ENCODE measurements at regions not wholly inside any gene's neighbourhood (a gene's known extent, or its start where the extent isn't known, plus 50 kb on each side); places are given as distances from the start of the nearest gene placed in this dataset.
"Not testable (repeated sequence)": the region's sequence is repeated elsewhere in the genome, so short reads cannot be mapped to it uniquely, and the experiment has no call there.

DNA sequence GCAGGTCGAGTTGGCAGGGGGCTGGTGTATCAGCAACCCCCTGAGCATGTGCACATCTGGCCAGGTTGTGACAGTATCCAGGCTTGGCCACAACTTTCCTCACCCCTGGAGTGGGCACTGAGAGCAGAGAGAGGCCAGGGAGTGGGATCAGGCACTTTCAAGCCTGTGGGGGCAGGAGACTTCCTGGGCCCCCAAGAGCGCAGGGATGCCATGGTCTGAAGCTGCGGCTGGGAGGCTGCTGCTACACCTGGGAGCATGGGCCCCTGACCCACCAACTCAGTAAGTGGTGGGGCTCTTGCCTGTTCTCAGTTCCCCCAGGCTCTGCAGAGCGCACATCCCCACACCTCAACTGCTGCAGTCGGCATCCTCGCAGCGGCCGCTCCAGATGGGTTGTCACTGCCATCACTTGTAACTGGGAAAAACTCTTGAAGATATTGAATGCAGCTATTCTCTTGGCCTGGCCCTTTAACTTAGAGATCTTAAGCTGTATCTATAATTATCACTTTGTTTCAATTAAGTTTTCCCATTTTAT lies 245.4 kb upstream of the SLITRK1 start:
- FAIRE-seq = no peak

DNA sequence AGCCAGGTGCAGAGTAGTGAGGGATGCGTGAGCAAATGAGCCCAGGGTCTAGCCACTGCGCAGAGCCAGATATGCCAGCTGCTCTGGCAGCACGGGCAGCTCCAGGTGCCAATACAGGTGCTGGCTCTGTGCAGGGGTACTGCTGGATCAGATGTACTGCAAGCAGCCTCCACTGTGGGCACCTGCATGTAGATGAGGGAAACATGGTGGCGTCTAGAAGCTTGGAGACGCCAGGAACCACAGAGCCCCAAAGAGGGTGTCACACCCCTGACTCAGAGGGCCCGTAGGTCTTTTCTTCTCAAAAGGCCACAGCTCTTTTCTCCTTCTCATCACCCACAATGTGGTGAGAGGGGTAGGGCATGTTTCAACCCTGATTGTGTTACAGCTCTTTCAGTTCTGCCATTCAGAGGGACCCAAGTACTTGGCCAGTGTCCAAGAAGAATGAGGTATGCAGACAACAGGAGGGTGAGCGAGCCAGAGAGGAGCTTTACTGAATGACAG lies 244.4 kb upstream of the SLITRK1 start:
- no peak for FAIRE-seq

DNA sequence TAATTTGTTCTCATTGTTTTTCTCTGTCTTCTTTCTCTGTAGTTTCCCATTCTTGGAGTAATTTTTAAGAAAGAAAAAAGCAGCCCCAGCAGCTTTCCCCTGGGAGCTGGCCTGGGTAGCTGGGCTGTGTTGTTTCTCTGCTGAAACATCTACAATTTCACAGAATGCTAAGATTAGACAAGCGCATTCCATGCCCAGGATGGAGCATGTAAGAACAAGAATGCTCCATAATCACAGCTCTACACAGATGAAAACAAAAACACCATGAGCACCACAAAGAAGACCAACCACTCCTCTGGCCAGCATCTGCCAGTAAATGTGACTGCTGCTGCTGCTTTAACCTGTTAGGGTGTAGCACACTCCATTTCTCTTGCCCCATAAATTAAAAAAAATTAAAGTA lies 239.2 kb upstream of the SLITRK1 start:
- FAIRE-seq = no peak

DNA sequence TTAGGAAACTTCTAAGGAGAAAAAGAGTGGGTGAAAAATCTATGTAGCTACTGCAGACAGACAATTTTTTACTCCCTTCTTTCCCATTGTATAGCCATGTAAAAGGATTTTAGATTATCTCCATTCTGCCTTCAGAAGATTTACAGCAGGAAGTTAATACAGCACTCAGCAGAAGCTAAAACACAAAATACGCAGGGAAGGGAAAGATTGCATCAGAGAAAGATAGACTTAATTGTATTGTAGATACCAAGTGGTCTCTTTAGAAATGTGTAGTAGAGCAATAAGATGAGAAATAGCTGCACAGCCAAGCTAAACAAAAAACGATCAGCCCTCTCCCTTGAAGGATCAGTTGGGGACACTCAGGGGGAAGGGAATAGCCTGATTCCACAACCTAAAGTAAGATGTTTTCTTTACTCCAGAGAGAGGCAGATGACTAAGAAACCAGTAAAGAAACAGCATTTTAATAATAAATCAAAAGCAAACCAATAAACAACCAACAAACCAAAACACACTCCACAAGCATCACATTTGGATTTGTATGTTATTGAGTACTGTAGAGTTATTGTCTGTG lies 236.7 kb upstream of the SLITRK1 start:
- no peak for FAIRE-seq

DNA sequence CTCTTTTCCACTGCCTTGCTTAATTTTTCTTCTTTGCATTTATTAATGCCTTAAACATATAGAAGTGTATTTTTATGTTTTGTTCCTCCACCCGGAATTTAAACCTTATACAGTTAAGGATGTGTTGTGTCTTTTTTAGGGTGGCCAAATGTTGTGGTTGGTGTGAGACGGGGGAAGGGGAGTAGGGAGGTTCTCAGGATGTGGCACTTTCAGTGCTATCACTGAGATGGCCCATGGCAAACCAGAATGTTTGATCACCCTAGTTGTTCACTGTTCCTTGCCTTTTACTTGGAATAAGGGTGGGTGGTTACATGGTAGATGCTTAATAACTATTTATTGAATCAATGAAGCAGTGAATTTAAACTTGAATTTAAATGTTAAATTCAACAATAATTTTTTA lies 216.0 kb upstream of the SLITRK1 start:
- FAIRE-seq = no peak

DNA sequence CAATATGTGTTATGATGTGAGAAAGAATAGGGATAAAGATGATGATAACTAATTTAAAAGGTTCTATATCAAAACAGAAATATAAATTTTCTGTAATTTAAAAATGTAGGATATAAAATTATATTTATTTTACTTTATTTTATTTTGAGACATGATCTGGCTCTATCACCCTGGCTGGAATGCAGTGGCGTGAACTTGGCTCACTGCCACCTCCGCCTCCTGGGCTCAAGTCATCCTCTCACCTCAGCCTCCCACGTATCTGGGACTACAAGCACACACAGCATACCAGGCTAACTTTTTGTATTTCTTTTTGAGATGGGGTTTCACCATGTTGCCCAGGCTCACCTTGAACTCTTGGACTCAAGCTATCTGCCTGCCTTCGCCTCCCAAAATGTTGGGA lies 214.9 kb upstream of the SLITRK1 start:
- no peak for FAIRE-seq

DNA sequence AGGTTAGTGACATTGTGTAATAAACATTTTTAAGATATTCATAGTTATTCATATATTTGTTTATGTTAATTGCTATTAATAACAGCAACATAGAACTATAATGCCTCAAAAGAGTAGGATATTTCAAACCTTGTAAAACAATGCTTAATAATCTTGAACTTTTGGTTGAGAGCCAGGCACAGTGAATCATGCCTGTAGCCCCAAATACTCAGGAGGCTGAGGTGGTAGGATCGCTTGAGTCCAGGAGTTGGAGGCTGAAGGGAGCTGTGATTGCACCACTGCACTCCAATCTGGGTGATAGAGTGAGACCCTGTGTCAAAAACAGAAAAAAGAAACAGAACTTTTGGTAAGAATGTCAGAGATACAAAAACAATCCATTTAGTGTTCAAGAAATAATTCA lies 213.9 kb upstream of the SLITRK1 start:
- no peak for FAIRE-seq

DNA sequence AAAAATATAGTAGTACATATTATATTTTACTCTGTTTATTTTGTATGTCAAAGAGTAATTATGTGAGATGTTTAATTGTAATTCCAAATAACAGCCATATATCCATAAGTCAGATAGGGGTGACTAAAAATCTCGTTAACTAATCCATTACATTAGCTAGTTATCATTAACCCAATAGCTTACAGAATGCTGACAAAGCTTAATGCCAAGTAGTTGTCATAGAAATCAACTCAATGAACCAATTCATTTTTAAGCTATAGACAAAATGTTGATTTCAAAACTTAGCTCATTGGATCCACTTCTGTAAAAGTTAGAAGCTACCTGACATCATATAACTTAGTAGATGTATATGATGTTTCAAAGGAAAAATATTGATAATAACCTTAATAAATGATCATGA lies 206.7 kb upstream of the SLITRK1 start:
- no peak for FAIRE-seq

DNA sequence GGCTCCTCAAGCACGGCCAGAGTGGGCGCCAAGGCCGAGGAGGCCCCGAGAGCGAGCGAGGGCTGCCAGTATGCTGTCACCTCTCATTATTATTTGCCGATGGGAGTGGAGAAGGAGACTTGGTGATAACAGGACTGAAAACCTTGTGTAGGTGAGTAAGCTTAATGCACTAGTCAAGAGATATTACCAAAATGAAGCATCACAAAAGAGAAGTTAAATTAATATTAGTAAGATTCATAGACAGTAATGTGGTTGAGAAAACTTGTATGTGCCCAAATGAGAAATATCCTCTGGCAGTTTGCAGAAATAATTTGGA lies 204.5 kb upstream of the SLITRK1 start:
- no peak for FAIRE-seq

DNA sequence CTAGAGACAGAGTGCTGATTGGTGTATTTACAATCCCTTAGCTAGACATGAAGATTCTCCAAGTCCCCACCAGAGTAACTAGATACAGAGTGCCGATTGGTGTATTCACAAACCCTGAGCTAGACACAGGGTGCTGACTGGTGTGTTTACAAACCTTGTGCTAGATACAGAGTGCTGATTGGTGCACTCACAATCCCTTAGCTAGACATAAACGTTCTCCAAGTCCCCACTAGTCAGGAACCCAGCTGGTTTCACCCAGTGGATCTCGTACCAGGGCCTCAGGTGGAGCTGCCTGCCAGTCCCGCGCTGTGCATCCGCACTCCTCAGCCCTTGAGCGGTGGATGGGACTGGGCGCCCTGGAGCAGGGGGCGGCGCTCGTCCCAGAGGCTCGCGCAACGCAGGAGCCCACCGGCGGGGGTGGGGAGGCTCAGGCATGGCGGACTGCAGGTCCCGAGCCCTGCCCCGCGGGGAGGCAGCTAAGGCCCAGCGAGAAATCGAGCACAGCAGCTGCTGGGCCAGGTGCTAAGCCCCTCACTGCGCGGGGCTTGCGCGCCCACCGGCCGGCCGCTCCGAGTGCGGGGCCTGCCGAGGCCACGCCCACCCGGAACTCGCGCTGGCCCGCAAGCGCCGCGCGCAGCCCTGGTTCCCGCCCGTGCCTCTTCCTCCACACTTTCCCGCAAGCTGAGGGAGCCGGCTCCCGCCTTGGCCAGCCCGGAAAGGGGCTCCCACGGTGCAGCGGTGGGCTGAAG lies 204.0 kb upstream of the SLITRK1 start:
- not testable (repeated sequence) for FAIRE-seq

DNA sequence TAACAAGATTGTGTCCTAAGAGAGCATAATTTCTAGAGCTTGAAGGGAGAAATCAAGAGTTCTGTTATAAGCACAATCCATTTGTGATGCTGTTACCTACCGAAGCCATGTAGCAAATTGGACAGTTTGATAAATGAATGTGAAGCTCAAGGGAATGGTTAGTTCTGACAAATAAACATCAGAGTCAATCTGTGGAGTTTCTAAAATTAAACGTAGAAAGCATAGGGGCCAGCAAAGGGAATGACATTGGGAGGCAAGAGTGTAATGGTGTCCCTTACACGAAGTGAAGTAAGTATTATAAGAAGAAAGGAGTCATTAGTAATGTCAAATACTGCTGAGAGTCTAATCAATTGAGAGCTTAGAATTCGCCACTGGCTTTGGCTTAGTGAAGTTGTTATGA lies 200.2 kb upstream of the SLITRK1 start:
- FAIRE-seq = no peak

DNA sequence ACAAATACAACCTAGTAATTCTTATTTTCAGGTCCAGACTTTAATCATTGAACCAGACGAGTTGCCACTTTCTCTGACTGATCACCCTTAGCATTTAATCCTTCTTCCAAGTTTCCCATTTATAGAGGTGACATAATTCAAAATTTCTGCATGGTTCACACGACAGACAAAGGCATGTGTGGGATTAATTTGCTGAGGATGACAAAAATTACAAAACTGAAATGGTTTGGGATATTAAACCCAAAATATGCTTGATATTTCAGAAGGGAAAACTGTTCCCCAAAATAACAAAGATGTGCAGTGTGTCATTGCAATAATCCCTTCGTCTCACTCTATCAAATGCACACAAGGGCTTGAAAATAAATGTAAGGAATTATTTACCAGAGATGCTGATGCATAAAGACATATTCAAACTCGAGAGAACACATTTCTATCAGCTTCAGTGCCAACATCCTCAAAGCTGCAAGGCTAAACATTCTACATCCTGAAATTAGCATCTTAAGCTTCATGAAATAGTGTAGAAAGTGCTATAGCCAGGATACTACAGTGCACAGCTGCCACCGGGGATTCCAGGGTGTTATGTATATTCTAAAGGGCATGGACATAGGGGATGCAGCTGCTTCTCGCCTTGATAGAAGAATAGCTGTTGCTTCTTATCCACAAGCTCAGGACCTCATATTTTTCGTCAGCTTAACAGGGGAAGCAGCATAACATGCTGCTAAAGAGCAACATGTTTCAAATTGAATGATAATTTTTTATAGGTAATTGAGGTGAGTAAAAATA lies 198.7 kb upstream of the SLITRK1 start:
- FAIRE-seq = no peak

DNA sequence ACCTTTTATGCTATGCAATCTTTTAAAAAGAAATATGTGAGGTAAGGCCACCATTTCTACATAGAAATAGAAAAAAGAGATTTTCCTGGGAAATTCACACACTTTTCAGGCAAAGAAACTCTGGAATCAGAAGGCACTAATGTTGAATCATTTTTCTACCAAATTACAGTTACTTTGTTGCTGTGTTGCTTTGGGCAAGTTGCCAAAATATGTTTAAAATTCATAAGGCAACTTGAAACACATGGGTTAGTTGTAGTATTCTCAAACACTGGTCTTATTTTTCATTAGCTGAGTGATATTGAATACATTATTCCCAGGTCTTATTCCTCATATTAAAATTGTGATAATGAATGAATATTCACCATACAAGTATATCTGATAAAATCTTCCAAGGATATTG lies 195.0 kb upstream of the SLITRK1 start:
- no peak for FAIRE-seq

DNA sequence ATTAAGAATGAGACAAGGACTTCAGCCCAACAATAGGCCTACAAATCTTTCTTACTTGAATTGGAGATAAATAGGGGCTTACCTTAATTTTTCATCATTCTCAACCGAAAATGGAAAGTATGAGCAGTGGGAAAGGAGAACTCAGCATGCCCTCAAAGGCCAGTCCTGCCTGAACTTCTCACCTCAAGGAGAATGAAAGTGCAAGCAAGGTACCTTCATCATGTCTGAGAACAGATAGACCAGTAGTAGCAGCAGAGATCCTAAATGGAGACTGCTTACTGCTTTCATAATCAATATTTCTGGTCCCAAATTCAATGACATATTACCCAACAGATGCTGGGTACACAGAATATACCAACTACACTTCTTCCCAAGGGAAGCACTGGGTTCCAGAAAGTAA lies 194.0 kb upstream of the SLITRK1 start:
- no peak for FAIRE-seq

DNA sequence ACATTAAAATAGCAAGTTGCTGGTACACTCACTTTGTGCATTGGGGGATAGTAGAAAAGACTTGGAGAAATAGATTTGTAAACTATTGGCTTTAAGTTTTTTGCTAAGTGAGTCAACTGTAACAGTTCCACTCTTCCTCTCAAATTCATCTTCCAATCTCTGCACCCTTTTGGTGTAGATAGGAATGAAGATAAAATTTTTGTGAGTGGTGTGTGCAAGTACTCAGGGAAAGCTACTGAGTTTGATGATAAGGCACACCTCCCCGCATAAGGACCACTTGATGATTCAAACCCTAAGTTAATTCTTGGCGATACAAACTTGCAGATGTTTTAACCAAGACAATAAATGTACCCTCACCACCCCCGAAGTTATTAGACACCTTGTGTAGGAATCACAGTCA lies 168.3 kb upstream of the SLITRK1 start:
- no peak for FAIRE-seq

DNA sequence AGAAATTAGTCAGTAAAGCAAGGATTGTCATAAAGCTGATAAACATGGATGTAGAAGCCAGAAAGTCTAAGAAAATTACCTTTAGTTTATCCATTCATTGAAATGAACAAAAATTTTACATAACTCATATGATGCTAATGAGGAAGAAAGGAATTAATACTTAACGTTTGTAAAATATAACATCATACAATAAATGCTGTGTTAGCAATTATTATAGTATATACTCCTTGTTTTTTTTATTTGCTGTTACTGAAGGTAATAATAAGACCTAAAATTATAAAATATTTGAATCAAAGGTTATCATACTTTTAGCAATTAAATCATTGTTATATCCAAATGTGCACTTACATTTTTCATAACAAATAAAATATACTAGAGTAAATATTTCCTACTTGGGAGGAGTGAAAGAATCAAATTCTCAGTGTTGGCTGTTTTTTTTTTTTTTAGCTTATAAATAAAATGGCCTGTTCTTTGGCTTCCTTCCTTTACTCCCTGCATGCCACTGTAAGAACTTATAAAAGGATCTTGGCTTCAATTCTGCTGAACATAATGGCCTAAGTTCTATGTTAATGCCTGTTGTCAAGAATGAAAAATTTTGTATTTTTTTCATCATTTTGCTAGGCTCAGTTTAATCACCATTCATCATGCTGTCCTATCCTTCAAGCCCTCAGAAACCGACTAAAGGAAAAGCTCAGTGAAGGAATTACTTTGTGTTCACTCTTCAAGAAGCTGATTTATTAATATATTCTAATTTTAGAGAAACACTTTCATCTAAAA lies 167.4 kb upstream of the SLITRK1 start:
- FAIRE-seq = no peak

DNA sequence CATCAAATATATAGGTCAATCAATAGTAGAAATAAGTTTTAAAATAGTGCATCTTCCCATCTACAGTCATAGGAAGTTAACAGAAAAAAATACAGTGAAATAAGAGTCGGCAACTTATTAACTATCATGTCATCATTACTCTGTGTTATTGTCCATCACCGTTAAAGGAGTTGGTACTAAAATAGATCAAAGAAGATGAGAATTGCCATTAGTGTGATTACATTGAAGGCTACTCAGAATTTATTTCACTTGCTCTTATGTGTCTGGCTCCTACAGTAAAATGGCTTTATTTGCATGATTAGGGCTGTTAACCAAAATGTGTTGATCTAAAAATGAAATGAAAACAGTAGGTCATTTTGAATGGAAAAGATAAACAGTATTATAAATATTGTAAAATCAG lies 162.5 kb upstream of the SLITRK1 start:
- no peak for FAIRE-seq

DNA sequence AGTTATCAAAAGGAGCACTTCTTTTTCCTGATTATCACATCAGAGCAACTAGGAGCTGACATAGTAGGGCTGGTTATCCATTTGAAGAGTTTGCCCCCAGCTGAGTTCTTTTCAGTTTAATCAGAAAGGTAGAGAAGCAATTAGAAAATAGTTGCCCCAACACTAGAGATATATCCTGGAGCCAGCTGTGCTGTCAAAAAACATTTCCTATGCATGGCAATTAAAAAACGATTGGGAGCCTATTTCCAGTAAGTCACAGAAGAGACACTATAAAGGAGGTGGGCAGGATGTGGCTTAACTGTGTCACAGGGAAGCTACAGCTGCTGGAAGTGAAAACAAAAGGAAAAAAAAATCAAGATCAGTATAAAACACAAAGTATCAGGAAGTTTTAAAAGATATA lies 155.7 kb upstream of the SLITRK1 start:
- no peak for FAIRE-seq

DNA sequence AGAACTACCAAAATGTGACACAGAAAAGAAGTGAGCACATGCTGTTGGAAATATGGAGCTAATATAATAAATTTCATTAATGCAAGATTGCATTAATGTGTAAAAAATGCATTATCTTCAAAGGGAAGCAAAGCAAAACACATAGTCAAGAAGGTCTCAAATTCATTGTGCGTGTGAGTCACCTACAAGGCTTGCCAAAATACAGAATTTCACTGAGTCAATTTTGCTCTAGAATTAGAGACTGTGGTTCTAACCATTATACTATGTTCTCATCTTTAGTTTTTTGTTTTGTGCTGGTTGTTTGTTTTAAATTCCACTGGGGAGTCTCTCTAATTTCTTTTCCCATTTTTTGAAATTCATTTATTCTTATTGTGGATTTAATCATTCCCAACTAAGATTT lies 149.8 kb upstream of the SLITRK1 start:
- no peak for FAIRE-seq

DNA sequence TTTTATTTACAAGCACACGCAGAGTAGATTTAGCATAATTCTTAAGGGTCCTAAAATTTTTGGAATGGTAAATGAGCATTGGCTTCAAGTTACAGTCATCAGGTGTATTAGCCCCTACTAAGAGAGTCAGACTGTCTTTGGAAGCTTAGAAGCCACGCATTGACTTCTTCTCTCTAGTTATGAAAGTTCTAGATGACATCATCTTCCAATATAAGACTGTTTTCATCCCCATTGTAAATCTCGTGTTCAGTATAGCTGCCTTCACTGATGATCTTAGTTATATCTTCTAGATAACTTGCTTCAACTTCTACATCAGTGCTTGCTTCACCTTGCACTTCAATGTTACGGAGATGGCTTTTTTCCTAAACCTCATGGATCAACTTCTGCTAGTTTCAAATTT lies 148.8 kb upstream of the SLITRK1 start:
- no peak for FAIRE-seq

DNA sequence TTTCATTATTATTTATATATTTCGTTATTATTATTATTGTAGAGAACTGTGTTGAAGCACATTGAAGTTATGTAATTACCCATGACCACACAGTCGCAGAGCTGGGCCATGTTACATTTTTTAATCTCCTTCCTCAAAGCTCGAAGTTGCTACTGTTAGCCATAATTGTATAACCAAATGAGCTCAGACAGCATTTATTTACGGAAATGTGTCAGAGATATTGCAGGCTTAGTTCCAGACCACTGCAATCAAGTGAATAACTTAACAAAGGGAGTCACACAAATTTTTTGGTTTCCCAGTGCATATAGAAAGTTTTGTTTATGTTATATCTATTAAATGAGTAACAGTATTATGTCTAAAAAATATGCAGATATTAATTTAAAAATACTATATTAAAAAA lies 147.1 kb upstream of the SLITRK1 start:
- FAIRE-seq = no peak

DNA sequence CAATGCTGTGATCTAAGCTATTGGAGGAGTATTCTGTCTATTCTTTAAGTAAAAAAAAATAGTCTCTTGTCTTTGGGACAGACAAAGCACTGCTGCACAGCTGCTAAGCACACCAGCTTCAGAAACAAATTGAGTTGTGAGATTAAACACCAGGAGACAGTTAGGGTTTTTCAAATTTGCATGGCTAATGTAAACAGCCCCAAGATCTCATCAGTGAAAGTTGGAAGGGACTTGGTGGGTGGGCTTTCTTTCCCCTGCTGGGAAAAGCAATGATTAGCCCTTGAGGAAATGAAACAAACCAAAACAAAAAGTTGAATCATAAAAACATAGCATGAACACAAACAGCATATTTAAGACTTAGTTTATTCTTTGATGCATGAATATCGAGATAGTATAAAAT lies 143.6 kb upstream of the SLITRK1 start:
- no peak for FAIRE-seq

DNA sequence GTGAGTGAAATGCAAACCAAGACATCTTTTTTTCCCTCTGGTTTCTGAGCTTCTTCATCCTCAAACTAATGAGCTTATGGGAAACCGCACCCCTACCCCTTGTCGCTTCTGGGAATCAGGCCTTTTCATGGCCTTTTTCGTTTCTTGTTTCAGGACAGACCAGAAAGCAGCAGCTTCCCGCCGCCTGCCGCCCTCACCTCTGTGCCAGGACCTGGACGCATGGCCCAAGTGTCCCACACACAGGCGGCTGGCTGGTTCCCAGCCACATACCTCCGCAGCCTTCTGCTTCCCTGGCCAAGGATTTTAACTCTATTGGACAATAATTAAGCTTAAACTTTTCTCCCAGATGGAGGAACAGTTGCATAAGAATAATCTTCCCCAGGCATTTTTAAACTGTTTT lies 114.1 kb upstream of the SLITRK1 start:
- no peak for FAIRE-seq
